Stomach (tissue), 4 donors: ENCODE measurements at regions not wholly inside any gene's neighbourhood (a gene's known extent, or its start where the extent isn't known, plus 50 kb on each side); places are given as distances from the start of the nearest gene placed in this dataset.

ENCODE experiments used
- CTCF ChIP-seq, 7 experiments: fragments of 450-650 bp in 4 of 7; fragments of 200-600 bp in 3 of 7; sonication (generic) in 3 of 7; IDR thresholded peaks; one replicate each; pipeline ENCODE4 v1.5.1; 2016 to 2019; ENCODE audit warnings: antibody characterized with exemption in 7 of 7, control low read depth in 2 of 7, mild to moderate bottlenecking in 1 of 7
- EP300 ChIP-seq: sonication (generic); formaldehyde crosslinking; IDR thresholded peaks from one replicate; pipeline ENCODE4 v1.6.1; 2017; ENCODE audit warnings: antibody characterized with exemption
- POLR2A ChIP-seq, 4 donors: fragments of 450-650 bp; IDR thresholded peaks; one replicate each; pipeline ENCODE4 v1.6.1; 2016; ENCODE audit warnings: antibody characterized with exemption in 4 of 4, control low read depth in 2 of 4, mild to moderate bottlenecking in 1 of 4, moderate library complexity in 1 of 4
- POLR2AphosphoS5 ChIP-seq, 3 donors: sonication (generic); formaldehyde crosslinking; IDR thresholded peaks; one replicate each; pipeline ENCODE4 v1.6.1; 2016; ENCODE audit warnings: antibody characterized with exemption in 3 of 3

GRCh38 chr4:150008546-150008945, 69.7 kb upstream of the DCLK2 start:
- TF ChIP-seq CTCF (IDR thresholded peaks at IDR 0.05): no peak
- TF ChIP-seq POLR2A (IDR thresholded peaks at IDR 0.05): no peak
- no peak for TF ChIP-seq POLR2AphosphoS5 (IDR thresholded peaks at IDR 0.05)
- TF ChIP-seq EP300: no peak
